Head of caudate nucleus (tissue), 42 donors: ENCODE measurements at regions not wholly inside any gene's neighbourhood (a gene's known extent, or its start where the extent isn't known, plus 50 kb on each side); places are given as distances from the start of the nearest gene placed in this dataset.
"Not testable (repeated sequence)": the region's sequence is repeated elsewhere in the genome, so short reads cannot be mapped to it uniquely, and the experiment has no call there.

ENCODE experiments used
- DNase-seq, 42 donors: peaks; one replicate each; pipeline versions ENCODE4 v3.0.0 to v3.0.0-alpha.2; 2020 to 2021; ENCODE audit warnings: mixed read lengths in 7 of 42
- intact Hi-C: fragments of 100-400 bp; cut with DNase I; formaldehyde crosslinking; loops from one replicate; pipeline ENCODE4 v1.15.0; 2022

DNA sequence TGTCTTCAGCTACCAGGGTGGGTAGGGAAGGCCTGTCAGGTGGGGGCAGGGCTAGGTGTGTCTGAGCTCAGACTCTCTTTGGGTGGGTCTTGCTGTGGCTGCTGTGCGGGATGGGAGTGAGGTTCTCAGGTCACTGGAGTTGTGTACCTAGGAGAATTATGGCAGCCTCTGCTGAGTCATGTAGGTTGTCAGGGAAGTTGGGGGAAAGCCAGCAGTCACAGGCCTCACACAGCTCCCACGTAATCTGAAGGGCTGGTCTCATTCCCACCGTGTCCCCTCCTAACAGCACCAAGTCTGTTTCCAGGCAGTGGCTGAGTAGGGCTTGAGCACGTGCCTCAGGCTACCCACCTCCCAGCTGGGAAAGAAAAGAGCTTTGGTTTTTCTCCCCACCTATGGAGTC is 67.0 kb downstream of the CHCHD4 start:
- DNase-seq: no peak

DNA sequence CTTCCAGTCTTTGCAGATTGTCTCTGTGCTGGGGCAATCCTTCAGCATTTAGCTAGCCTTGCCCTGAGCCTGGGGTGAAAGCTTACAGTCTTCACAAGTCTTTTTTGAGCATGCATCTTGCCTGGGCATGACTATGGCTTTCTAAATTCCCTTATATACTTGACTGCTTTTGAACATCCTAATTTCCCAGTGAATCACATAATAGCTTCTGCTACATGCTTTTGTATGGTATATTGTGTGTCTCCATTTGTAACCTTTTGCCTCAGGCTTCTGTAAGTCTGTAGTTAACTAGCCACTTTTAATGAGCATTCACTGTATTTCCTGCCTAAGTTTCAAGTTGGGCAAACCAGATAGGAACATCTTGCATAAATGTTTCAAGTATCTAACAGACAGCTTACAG is 76.8 kb downstream of the CHCHD4 start:
- DNase-seq: no peak
- intact Hi-C loops: no loop called here

More for the DNA sequence above, 67.0 kb downstream of the CHCHD4 start:
- intact Hi-C loops: no loop called here

DNA sequence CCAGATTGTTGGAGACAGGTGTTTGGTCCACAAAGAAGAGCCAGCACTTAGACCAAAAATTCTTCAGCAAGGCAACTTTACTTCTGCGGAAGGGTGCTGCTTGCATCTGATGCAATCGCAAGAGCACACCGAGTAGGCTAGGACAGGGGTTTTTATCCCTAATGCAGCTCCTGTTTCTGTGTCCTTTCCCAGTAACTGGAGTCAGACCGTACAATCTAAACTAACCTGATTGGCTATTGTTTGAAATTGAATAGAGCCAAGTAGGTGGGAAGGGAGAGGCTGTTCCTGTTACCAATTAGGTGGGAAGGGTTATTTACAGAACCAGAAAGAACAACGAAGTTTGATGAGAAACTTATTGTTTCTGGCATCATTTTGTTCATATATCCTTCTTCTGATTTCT is 77.6 kb downstream of the CHCHD4 start:
- intact Hi-C loops: no loop called here
- no peak for DNase-seq

DNA sequence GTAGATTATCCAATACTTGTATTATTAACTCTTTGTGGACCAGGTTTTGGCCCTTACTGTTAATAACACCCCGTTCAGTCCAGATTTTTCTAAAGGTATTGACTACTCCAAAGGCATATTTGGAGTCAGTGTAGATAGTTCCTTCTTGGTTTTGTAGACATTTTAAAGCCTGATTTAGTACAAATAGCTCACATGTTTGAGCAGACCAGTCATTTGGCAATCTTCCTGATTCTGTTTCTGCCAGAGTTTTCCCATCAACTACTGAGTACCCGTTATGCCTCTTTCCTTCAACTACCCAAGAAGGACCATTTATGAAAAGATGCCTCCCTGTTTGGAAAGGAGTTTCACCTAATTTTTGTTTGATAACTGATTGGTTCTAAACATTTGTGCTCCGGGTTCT is 82.0 kb downstream of the CHCHD4 start:
- DNase-seq: no peak

DNA sequence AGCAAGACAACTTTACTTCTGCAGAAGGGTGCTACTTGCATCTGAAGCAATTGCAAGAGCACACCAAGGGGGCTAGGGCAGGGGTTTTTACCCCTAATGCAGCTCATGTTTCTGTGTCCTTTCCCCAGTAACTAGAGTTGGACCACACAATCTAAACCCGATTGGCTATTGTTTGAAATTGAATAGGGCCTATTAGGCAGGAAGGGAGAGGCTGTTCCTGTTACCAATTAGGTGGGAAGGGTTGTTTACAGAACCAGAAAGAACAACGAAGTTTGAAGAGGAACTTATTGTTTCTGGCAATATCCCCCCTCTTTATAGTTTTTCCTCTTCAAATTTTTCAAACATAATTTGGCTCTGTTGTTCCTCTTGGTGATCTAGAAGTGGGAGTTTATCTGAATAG is 85.5 kb downstream of the CHCHD4 start:
- intact Hi-C loops: no loop called here
- no peak for DNase-seq

More for the DNA sequence above, 82.0 kb downstream of the CHCHD4 start:
- intact Hi-C loops: no loop called here

DNA sequence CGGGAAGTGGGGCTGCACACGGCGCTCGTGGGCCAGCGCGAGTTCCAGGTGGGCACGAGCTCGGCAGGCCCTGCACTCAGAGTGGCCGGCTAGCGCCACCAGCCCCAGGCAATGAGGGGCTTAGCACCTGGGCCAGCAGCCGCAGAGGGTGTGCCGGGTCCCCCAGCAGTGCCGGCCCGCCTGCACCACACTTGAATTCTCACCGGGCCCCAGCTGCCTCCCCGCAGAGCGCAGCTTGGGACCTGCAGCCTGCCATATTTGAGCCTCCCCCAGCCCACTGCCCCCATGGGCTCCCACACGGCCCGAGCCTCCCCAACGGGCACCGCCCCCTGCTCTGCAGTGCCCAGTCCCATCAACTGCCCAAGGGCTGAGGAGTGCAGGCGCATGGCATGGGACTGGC is 87.5 kb downstream of the CHCHD4 start:
- DNase-seq: no peak
- intact Hi-C loops: no loop called here

DNA sequence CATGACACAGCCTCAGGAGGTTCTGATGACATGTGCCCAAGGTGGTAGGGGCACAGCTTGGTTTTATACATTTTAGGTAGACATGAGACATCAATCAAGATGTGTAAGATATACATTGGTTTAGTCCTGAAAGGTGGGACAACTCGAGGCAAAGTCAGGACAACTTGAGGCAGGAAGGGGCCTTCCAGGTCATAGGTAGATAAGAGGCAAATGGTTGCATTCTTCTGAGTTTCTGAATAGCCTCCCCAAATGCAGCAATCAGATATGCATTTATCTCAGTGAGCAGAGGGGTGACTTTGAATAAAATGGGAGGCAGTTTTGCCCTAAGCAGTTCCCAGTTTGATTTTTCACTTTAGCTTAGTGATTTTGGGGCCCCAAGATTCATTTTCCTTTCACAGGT is 91.6 kb downstream of the CHCHD4 start:
- intact Hi-C loops: no loop called here
- DNase-seq: no peak

DNA sequence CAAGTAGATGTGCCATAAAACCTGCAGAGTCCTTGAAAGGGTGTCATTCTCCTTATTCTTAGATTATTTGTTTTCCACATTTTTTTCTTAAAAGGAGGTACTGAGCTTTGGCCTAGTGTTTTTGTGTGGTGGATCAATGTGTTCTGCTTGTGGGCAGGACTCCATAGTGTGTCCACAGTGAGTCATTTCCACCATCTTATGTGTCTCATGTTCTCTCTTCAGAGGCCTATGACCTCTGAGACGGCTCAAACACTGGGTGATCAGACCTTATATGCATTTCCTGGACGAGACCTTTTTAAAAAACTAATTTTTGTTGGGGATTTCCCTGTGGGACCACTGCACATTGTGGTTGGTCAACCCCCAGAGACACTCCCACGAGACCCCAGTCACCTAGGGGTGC is 93.4 kb downstream of the CHCHD4 start:
- DNase-seq: no peak
- intact Hi-C loops: no loop called here

DNA sequence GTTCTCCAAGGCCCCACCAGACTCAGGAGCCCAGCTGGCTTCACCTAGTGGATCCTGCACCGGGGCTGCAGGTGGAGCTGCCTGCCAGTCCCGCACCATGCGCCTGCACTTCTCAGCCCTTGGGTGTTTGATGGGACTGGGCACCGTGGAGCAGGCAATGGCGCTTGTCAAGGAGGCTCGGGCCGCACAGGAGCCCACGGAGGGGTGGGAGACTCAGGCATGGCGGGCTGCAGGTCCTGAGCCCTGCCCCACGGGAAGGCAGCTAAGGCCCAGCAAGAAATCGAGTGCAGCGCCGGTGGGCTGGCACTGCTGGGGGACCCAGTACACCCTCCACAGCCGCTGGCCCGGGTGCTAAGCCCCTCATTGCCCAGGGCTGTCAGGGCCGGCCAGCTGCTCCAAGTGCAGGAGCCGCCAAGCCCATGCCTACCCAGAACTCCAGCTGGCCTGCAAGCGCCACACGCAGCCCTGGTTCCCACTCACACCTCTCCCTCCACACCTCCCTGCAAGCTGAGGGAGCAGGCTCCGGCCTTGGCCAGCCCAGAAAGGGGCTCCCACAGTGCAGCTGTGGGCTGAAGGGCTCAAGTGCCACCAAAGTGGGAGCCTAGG is 95.2 kb downstream of the CHCHD4 start:
- DNase-seq, intact Hi-C loops: not testable (repeated sequence)

DNA sequence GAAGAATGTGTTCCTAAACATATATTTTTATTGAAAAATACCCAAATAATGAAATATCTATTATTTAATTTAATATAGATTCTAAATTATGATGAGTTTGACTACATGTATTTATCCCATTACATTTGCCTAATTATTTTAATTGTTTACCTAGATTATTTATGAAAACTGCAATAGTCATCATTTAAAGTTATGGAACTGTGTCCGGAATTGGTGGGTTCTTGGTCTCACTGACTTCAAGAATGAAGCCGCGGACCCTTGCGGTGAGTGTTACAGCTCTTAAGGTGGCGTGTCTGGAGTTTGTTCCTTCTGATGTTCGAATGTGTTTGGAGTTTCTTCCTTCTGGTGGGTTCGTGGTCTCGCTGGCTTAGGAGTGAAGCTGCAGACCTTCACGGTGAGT is 96.5 kb downstream of the CHCHD4 start:
- DNase-seq, intact Hi-C loops: not testable (repeated sequence)

DNA sequence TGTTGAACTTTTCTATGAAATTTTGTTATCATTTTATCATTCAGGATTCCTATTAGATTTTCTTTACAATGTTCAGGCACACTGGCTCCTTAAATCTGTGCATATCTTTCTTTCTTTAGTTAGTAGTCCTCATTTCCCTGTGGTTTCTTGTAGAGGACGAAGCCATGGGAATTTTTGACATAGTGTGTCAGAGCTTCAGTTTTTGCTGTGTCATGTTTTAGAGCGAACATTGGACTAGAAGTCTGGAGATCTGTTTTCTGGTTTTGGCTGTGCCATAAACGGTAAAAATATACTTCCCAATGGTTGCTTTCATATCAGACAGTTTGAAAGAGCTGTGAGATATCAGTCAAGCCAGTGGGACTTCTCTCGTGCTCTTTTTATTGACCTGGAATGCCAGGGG is 105.2 kb downstream of the CHCHD4 start:
- intact Hi-C loops: no loop called here
- DNase-seq: no peak

DNA sequence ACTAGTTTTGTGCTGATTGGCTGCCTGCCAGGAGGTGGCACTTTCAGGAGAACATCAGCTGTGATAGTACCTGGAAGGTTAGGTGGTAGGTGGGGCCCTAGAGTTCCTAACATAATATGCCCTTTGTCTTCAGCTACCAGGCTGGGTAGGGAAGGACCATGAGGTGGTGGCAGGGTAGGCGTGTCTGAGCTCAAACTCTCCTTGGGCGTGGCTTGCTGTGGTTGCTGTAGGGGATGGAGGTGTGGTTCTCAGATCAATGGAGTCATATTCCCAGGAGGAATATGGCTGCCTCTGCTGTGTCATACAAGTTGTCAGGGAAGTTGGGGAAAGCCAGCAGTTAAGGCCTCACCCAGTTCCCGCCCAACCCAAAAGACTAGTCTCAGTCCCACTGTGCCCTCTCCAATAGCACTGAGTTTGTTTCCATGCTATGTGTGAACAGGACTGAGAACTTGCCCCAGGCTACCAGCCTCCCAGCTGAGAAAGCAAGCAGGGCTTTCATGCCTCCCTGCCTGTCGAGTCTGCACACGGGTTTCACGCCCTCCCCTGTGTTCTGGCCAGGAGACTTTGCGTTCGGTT is 107.7 kb downstream of the CHCHD4 start:
- intact Hi-C loops: no loop called here
- no peak for DNase-seq

DNA sequence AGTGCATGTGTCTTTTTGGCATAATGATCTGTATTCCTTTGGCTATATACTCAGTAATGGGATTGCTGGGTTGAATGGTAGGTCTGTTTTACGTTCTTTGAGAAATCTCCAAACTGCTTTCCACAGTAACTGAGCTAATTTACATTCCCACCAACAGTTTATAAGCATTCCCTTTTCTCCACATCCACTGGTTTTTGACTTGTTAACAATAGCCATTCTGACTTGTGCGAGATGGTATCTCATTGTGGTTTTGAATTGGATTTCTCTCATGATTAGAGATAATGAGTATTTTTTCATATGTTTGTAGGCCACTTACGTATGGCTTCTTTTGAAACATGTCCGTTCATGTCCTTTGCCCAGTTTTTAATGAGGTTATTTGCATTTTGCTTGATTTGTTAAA is 117.7 kb downstream of the CHCHD4 start:
- no peak for DNase-seq
- intact Hi-C loops: no loop called here

DNA sequence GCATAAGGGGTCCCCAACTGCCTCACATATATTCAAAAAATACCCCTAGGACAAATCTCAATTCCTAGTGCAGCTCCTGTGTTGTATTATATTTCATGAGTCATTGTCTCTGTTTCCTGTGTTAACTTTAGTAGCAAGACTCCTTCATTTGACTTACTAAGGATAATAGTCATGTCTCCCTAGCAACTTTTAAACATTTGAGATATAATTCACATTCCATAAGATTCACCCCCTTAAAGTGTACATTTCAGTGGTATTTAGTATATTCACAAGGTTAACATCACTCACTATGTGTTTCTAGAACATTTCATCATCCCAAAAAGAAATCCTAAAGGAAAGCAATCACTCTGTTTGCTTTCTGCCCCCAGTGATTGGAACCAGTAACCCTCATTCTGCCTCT is 121.3 kb upstream of the WNT7A start:
- DNase-seq: no peak
- intact Hi-C loops: no loop called here

DNA sequence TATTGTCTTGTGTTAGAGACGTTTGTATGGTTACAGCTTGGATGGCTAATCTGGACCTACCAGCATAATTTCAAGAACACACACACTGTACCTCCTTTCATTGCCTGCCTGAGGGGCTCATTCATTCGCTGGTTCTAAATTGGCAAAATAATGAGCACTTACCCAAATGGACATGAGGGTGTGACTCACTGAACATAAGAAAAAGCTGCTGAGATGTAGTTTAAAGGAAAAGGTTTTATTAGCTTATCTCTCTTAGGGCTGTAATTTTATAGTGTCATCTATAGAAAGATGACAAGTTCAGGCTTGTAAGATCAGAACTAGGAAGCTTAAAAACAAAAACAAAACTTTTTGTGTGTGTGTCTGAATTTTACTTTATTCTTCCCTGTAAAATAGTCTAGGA is 120.7 kb upstream of the WNT7A start:
- DNase-seq: no peak
- intact Hi-C loops: no loop called here

DNA sequence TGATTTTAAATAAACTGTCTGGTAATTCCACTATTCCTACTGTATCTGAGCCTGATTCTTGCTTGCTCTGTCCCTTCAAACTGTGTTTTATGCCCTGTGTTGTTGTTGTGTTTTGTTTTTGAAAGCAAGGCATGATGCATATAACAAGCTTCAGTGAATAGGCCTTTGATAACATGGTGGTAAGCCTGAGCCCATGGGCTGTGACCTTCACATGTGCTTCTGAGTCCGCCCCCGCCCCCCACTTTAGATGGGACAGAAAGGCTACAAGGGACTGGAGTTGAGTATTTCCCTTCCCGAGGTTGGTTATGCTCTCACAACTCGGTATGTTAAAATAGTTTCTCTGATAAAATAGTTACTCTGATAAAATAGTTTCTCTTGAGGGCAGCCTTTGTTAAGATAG is 119.0 kb upstream of the WNT7A start:
- no peak for DNase-seq
- intact Hi-C loops: no loop called here

DNA sequence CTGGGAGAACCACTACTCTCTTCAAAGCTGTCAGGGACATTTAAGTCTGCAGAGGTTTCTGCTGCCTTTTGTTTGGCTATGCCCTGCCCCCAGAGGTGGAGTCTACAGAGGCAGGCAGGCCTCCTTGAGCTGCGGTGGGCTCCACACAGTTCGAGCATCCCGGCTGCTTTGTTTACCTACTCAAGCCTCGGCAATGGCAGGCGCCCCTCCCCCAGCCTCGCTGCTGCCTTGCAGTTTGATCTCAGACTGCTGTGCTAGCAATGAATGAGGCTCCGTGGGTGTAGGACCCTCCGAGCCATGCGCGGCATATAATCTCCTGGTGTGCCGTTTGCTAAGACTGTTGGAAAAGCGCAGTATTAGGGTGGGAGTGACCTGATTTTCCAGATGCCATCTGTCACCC is 115.3 kb upstream of the WNT7A start:
- DNase-seq, intact Hi-C loops: not testable (repeated sequence)

DNA sequence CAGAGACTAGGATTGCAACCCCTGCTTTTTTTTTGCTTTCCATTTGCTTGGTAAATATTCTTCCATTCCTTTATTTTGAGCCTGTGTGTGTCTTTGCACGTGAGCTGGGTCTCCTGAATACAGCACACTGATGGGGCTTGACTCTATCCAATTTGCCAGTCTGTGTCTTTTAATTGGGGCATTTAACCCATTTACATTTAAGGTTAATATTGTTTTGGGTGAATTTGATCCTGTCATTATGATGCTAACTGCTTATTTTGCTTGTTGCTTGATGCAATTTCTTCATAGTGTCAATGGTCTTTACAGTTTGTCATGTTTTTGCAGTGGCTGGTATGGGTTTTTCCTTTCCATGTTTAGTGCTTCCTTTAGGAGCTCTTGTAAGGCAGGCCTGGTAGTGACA is 109.1 kb upstream of the WNT7A start:
- intact Hi-C loops, DNase-seq: not testable (repeated sequence)

DNA sequence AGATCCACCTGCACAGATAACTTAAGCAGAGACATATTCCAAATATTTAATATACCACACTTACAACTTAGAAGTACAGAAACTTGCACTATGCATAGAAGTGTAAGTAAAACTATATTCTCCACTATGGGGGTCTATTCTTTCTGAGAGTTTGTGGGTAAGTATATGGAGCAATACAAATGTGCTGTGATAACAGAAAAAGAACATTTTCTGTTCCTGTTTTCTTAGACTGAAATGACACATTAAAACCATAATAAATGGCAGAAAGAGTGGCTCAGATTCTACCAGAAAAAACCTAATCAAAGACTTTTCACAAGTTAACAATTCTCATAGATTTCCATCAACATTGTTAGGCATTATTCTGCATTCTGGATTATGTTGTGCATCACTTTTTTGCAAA is 96.6 kb upstream of the WNT7A start:
- intact Hi-C loops: no loop called here
- no peak for DNase-seq

DNA sequence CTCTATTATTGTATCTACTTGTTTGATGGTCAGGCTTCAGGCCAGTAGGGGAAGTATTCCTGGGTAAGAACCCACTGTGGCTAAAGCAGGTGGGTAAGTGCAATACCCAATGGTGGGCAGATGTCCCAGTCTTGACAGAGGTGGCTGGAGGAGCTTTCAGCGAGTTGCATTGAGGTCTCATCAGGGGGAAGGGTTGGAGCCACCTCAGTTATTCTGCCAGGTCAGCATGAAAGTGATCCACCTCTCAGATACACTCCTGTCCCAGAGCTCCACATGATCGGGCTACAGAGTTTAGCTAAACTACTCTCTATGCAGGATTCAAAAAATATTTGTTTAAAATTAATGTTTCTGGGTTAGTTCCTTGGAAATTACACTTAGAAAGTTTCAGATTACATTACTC is 95.8 kb upstream of the WNT7A start:
- DNase-seq: no peak
- intact Hi-C loops: no loop called here

DNA sequence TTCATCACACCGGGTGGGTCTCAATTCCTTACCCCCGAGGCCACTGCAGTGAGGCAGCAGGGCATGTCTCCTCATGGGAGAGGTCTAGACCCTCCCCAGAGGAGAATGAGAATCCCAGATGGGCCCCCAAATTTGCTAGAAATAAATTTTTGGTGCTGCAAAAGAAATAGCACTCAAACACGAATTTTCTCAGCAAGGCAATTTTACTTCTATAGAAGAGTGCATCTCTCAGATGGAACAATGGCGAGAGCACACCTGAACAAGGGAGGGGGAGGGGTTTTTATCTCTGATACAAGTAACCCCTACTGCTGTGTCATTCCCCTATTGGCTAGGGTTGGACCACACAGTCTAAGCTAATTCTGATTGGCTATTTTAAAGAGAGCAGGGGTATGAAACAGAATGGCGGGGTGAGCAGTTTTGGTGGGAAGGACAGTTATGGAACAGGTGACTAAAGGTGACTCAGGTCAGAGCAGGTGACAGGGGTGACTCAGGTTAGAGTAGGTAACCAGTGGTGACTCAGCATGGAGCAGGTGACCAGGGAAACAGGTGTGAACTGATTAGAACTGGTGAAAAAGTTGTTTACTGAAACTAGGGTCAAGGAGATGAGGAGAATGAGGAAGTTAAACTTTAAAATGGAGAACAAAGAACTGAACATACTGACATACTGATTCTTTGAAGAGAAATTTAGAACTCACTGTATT is 93.0 kb upstream of the WNT7A start:
- intact Hi-C loops: no loop called here
- no peak for DNase-seq
